IPS DF 4.7 (cell line): ENCODE measurements at regions not wholly inside any gene's neighbourhood (a gene's known extent, or its start where the extent isn't known, plus 50 kb on each side); places are given as distances from the start of the nearest gene placed in this dataset.

Source experiments
- DNase-seq: peaks from one replicate; pipeline ENCODE4 v3.0.0-alpha.2; 2013; ENCODE audit warnings: low spot score; ENCODE audit errors: extremely low read depth

DNA sequence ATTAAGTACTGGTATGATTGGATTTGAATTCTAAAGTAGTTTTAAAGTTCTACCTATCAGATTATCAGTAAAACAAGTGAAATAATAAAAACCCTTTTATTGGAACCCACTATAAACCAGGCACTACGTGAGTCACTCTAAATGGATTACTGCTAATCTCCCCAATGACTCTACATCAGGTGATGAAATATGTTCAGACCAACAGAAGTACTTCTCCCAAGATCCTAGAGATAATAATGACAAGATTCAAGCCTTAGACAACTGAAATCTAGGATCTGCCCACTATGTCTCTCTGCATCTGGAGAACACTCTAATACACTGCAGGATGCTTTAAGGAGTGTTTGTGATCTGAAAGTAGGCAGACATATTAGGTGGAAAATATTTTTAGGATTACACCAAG lies 652.1 kb upstream of the CHORDC1 start:
- no peak for DNase-seq

DNA sequence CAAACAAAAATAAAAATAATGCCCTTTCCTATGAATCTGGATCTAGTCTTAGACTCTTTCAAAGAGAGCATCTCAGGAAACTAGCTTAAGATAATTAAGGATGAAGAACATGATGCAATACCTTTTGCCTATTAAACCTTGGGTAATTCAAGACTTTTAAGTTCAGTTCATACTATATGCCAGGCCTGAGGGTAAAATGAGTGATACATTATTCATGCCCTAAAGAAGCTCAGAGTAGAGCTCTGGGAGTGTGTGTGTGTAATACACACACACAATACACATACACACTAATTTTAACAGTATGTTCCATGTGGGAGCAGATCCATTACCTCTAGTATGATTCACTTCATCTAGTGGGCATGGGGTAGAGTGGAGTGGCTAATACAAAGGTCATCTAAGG lies 651.4 kb upstream of the CHORDC1 start:
- no peak for DNase-seq

DNA sequence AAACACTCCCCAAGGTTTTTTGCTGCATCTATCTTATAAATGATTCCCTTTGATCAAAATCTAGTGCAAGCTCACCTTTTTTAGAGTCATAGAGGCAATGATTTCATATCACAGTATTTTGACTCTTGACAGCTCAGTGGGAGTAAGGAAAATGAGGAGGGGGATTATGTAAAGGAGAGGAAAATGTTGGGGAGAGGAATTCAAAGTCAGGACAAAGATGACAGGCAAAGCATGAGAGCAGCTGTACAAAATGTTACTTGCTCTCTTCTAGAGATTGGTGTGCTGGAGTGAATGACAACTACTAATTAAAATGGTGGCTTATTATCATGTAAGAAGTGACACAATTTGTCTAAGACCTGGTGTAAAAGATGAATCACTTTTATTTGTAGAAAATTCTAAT lies 644.6 kb upstream of the CHORDC1 start:
- DNase-seq: no peak

- DNase-seq: no peak
These were observed 633.9 kb upstream of the CHORDC1 start for GRCh38 chr11:90856790-90857189.

DNA sequence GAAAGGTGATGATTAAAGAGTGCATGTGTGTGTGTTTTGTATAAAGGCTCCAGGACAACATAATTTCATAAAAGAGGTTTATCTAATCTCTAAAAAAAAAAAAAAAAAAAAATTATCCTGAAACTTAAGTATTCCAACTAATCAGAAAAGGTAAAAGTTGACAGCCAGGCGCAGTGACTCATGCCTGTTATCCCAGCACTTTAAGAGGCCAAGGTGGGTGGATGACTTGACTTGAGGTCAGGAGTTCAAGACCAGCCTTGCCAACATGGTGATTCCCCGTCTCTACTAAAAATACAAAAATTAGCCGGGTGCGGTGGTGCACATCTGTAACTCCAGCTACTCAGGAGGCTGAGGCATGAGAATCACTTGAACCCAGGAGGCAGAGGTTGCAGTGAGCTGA lies 632.7 kb upstream of the CHORDC1 start:
- no peak for DNase-seq

GRCh38 chr11:90851196-90851595 lies 628.3 kb upstream of the CHORDC1 start:
- DNase-seq: no peak

DNA sequence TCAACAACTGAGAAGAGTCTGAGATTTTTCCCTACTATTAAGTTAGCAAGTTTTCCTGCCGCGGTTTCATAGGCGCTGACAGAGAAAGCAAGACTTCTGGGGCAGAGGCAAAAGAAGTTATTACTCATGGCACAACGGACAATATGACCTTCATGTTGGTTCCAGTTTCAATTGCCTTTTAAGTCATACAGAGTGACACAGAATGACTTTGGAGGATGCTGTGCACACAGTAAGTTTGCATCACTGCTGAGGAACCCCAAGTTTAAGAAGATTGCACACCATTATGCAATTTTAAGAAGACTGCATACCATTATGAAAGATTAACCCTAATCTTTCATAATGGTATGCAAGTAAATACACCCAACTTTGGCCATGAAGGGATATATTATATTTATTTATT lies 626.5 kb upstream of the CHORDC1 start:
- DNase-seq: no peak

DNA sequence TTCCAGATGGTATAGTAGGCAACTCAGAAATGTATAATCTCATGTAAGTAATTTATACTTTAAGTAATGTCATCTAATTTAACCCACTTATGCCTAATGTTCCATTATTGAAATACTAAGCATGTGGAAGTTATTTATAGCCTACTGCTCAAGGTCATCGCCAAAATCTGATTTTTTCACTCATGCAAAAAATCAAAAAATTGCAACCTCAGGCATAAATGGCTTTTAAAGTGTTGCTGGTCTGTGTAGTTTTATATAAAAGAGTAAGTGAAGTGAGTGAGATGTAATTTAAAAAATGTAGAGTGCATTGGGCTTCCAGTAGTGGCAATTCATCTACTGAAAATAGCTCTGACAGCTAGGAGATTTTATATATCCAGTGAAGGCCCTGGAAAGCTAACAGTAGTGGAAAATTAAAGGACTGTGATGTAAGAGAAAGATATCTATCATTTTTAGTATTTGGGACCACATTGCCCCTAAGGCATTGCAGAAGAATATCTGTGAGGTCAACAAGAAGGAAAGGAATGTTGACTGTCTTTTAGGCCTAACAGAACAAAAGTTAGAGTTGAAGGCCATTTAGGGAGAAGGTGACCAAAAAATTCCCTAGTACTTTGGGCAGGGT lies 624.5 kb upstream of the CHORDC1 start:
- no peak for DNase-seq

DNA sequence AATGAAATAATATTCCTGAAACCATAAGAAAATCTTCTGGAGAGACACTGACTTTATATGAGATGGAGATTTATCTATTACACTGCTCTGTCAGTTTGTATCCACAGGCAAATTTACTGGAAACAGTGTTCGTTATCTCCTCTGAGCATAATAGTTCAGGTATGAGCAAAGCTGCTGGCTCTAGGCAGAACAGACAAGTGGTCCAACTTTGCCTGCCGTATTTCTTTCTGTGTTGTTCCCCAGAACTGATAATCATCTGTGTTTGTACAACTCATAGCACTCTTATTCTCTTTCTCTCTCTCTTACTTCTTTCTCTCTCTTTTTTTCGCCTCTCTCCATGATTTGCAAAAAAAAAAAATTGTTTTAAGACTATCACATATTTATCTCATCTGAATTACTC lies 623.8 kb upstream of the CHORDC1 start:
- no peak for DNase-seq

GRCh38 chr11:90845799-90846198 lies 623.0 kb upstream of the CHORDC1 start:
- no peak for DNase-seq

DNA sequence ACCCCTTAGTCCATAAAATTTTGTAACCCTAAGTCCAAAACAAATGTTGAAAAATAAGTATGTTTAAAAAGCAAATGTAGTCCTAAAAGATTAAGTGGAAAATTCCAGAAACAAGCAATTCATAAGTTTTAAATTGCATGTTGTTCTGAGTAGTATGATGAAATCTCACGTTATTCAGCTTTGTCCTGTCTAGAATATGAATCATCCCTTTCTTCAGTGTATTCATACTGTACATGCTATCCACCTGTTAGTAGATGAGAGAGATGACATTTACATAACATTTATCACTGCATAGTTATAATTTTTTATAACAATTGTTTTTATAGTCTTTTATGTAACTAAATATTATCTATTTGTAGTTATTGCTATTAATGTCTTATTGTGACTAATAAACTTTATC lies 622.3 kb upstream of the CHORDC1 start:
- DNase-seq: no peak

DNA sequence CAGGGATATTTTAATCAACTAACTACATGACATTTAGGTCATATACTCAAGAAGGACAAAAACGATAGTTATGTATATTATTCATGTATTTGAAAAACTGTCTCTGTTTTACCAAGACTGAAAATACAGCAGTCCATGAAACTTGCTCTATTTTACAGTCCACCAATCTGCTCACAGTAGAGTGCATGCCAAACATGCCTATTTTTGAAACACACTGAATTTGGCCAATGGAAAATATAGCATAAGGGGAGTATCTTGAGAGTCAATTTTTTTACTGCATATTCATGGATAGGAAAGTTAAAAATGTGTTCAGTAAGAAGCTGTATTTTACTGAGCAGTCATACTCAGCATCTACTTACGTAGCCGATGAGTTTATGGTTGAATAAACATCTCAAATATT lies 621.2 kb upstream of the CHORDC1 start:
- no peak for DNase-seq

- DNase-seq: no peak
These were observed 619.8 kb upstream of the CHORDC1 start for GRCh38 chr11:90842681-90843080.

DNA sequence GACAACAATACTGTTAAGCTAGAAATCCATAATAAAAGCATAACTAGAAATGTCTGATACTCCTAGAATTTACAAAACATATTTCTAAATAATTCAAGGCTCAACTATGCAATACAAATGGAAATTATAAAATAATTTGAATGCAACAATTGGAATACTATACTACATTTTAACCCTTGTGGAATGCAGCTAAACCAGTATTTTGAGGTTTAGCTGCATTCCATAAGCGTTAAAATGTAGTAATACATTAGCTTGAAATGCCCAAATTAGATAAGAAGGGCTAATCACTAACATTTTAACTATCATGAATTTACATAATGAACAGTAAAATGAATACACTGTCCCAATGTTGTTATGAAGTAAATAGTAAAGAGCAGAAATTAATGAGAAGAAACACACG lies 617.2 kb upstream of the CHORDC1 start:
- DNase-seq: no peak

DNA sequence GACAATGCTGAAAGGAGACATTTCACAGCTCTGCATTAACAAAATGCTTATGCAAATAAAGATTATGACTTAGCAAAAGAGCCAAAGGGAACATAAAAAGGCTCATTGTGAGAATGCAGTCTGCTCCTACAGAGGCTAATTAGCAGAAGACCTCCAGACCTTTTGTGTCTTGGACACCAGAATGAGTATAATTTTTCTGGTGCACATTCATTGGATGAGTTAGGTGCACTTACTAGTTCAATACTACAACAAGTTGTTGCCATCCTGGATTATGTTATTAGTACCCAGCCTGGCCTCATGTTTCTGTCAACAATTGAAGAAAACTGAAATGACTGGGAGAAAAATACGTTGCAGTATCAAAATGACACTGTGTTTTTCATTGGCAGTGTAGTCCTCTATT lies 613.2 kb upstream of the CHORDC1 start:
- no peak for DNase-seq

DNA sequence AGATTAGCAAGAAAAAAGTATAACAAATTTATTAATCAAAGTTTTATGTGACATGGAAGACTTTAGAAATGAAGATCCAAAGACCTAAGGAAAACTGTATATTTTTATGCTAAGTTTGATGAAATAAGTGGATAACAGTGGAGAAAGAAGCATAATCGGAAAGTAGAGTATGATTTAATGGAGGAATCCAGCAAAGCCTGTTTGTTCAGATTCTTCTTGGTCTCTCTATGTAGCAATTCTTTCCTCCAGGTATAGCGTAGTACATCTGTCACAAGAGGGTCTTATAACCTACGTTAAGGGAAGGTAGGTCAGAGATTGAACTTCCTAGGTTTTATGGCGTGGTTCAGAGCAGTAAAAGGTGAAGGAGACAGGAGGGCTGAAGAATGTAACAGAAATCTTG lies 600.6 kb upstream of the CHORDC1 start:
- DNase-seq: no peak

GRCh38 chr11:90822996-90823395 lies 600.1 kb upstream of the CHORDC1 start:
- no peak for DNase-seq

- no peak for DNase-seq
These were observed 595.4 kb upstream of the CHORDC1 start for GRCh38 chr11:90818196-90818745.

- no peak for DNase-seq
These were observed 586.7 kb upstream of the CHORDC1 start for GRCh38 chr11:90809581-90809980.

DNA sequence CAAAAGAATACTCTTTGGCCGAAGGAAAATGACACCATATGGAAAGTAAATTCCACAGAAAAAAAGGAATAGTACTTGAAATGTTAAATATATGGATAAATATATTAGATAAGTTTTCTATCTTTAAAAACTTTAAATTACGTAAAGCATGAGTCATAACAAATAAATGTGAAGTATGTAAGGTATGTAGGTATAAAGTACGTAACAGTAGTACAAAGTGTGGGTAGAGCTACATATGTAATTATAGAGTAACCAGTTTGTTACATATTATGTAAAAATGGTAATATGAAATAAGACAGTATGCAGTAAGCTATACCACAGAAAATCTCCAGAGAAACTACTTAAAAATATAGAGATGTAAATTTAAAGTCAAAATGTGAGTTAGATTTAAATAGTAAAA lies 582.3 kb upstream of the CHORDC1 start:
- no peak for DNase-seq

GRCh38 chr11:90803831-90804230 lies 581.0 kb upstream of the CHORDC1 start:
- DNase-seq: no peak

DNA sequence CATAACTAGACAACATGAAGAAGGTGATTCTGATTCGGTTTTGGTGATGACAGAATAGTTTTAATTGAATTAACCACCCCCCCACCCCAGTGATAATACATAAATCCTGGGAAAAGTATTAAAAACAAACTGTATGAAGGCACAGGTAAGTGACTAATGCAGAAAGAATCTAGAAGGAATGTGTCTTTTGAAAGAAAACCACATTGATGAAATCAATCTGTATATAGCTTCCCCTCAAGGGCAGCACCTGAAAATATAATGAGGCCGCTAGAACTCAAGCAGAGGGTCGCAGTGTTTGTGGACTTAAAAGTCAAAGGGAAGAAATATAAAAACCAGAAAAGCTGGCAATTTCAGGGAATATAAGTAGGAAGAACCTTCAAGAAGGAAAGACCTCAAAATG lies 580.5 kb upstream of the CHORDC1 start:
- no peak for DNase-seq

DNA sequence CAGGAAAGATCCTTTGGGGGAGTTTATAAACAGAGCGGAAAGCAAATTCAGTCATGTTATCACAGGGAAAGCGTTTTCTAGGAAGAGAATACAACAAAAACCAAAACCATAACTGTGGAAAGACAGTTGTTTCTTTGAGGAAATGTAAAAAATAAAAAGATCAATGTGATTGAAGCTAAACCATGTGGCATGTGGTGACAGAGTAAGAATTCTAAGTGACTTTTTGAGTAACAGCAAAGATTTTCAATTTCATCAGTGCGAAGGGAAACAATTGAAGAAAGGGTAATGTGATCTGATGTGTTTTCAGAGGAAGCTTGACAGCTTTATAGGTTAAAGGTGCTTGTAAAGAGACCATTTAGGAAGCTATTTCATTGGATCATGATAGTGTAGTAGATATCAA lies 575.9 kb upstream of the CHORDC1 start:
- no peak for DNase-seq

- DNase-seq: no peak
These were observed 572.9 kb upstream of the CHORDC1 start for GRCh38 chr11:90795746-90796145.
